ENCODE measurements at regions not wholly inside any gene's neighbourhood (a gene's known extent, or its start where the extent isn't known, plus 50 kb on each side); places are given as distances from the start of the nearest gene placed in this dataset.

- no peak for DNase-seq (ENCODE audit: low spot score)
Measured at GRCh38 chr3:59300733-59301132, 250.9 kb upstream of the CFAP20DC start.

GRCh38 chr3:59299561-59299960, 249.7 kb upstream of the CFAP20DC start:
- DNase-seq (ENCODE audit: low spot score): no peak

DNA sequence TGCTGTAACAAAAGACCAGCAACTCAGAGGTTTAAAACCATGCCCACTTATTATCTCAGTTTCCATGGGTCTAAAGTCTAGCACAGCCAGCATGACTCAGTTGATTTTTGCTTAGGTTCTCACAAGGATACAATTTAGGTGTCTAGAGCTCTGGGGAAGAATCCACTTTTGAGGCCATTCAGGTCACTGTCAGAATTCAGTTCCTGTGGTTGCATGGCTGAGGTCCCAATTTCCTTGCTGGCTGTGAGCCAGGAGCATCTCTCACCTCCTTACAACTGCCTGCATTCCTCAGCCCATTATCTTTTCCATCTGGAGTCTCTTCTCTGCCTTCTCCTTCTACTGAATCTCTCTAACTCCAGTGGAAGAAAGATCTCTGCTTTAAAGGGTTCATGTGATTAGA, 240.5 kb upstream of the CFAP20DC start:
- no peak for DNase-seq (ENCODE audit: low spot score)

DNA sequence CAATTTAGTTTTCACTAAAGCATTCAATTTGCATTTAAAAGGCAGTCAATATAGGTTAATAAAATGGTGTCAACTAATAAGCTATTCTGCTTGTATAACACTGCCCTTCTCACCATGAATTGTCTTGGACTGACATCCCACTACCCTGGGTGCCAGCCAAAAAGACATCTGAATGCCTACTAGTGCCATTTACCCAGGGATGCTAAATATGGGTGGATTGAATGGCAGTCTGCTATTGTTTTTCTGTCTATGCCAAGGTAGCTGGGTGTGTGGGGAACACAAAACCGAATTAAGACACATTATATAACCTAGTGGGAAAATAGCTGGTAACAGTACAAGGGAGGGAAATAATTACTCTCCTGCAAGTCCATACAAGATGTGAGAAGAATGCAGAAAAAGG, 240.0 kb upstream of the CFAP20DC start:
- DNase-seq (ENCODE audit: low spot score): no peak

- no peak for DNase-seq (ENCODE audit: low spot score)
Measured at GRCh38 chr3:59288951-59289350, 239.1 kb upstream of the CFAP20DC start.

GRCh38 chr3:59286791-59287531, 237.1 kb upstream of the CFAP20DC start:
- DNase-seq (ENCODE audit: low spot score): peak; percentile 65

DNA sequence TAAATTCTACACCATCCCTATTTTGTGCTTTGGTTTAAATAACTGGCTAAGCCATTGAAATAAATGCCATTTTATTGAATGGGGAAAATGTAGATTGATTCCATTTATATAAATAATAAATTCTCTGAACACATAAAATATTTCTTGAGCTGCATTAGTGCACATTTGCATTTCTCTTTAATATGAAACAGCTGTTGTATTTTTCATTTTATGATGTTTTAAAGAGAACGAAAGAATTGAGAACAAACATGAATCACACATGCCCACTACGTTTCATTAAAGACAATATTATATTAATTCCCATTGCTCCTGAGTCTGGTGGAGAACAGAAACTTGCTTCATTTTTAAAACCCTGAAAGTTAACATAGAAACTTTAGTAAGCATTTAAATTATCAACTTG, 235.7 kb upstream of the CFAP20DC start:
- DNase-seq (ENCODE audit: low spot score): no peak

GRCh38 chr3:59284926-59285325, 235.1 kb upstream of the CFAP20DC start:
- DNase-seq (ENCODE audit: low spot score): no peak

DNA sequence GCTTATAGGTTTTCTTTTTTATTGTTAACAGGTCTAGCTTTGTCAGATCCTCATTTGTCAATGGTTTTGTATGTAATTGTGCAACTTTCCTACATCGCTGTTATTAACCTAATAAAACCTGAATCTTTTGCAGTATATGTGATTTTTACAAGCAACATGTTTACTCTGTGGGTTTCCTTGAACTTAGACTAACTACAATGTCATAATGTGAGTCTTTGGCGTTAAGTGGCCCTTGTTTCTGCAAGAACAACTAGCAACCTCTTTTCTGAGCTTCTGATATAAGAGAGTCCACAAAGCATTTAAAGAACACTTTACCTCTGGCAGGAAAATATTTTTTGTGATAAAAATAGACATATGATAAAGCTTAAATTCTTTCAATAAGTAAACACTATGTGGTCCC, 230.3 kb upstream of the CFAP20DC start:
- no peak for DNase-seq (ENCODE audit: low spot score)

DNA sequence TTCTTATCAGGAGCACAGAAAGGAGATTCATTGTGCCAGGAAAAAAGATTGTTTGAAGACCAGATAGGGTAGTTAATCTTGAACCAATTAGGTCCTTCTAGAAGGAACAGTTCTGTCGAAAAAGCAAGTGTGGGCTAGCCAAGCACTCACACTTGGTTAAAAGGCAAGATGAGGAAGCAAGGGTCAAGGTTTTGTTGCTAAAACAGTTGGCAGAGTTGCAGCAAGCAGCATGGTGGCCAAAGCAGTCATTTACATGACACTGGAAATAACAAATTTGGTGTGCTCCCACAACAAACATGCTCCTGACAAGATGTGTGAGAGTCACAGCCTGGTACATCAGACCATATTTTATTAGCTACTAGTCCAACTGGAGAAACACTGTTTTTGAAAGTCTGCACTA, 228.0 kb upstream of the CFAP20DC start:
- DNase-seq (ENCODE audit: low spot score): no peak

GRCh38 chr3:59277201-59277600, 227.4 kb upstream of the CFAP20DC start:
- no peak for DNase-seq (ENCODE audit: low spot score)

DNA sequence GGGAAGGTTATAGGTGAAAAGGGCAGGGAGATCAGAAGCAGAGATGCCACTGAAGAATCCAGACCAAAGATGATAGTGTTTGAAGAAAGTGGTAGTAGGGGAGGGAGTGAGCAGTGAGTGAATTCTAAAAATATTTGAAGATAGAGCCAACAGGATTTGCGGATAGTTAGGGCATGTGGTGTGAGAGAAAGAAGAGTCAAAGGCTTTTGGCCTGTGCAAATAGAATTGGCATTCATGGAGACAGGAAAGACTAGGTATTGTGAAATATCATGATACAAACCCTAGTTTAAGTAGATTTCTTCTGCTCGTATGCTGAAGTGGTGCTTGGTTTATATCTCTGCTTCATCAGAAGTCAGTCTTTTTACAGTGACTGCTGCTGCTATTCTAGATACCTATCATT, 224.2 kb upstream of the CFAP20DC start:
- DNase-seq (ENCODE audit: low spot score): no peak

GRCh38 chr3:59271971-59272370, 222.1 kb upstream of the CFAP20DC start:
- no peak for DNase-seq (ENCODE audit: low spot score)

- no peak for DNase-seq (ENCODE audit: low spot score)
Measured at GRCh38 chr3:59270921-59271320, 221.1 kb upstream of the CFAP20DC start.

DNA sequence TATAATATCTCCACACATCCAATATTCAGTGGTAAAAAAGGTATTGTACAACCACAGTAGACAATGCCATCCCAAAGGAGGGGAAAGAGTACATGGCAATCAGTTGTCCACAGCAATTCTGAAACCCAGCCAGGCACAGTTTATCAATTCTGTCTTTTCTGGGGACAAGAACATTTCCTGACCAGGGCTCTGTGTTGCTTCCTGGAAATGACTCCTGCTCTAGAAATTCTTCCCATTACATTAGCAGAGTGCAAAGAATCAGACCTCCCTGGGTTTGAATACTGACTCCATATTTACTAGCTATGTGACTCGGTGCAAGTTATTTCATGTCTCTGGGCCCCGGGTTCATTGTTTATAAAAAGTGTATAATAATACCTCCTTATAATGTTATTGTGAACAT, 220.4 kb upstream of the CFAP20DC start:
- no peak for DNase-seq (ENCODE audit: low spot score)

GRCh38 chr3:59268170-59268569, 218.3 kb upstream of the CFAP20DC start:
- no peak for DNase-seq (ENCODE audit: low spot score)

- DNase-seq (ENCODE audit: low spot score): no peak
Measured at GRCh38 chr3:59267021-59267420, 217.2 kb upstream of the CFAP20DC start.

DNA sequence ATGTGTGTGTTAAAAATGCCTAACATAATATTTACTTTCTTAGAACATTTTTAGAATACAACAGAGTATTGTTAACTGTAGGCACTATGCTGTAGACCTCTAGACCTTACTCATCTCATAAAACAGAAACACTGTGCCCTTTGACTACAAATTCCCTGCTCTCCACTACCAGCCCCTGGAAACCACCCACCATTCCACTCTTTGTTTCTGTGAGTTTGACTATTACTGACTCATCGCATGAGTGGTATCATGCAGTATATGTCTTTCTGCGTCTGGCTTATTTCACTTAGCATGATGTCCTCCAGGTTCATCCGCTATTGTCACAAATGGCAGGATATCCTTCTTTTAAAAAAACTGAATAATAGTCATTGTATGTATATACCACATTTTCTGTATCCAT, 216.7 kb upstream of the CFAP20DC start:
- no peak for DNase-seq (ENCODE audit: low spot score)

GRCh38 chr3:59265566-59265965, 215.7 kb upstream of the CFAP20DC start:
- DNase-seq (ENCODE audit: low spot score): no peak

- DNase-seq (ENCODE audit: low spot score): no peak
Measured at GRCh38 chr3:59264366-59264765, 214.5 kb upstream of the CFAP20DC start.

DNA sequence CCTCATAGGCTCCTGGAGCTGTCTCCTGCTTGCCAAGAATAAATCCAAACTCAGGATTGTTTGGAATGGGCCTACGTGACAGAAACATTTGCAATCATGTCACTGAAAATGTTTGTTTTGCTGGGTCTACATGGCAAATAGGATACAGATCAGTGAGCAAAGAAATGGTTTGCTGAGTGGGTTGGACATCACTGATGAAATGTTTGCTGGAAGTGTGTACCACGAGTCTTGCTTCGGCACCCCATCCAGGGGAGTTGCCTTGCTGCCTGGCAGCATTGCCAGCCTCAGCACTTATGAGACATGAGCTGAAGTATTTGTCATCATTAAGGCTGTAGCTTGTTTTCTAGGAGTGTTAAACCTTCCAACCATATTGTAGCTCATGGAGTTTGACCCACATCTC, 213.3 kb upstream of the CFAP20DC start:
- DNase-seq (ENCODE audit: low spot score): no peak

- no peak for DNase-seq (ENCODE audit: low spot score)
Measured at GRCh38 chr3:59262076-59262498, 212.3 kb upstream of the CFAP20DC start.

- DNase-seq (ENCODE audit: low spot score): no peak
Measured at GRCh38 chr3:59261009-59261408, 211.2 kb upstream of the CFAP20DC start.

DNA sequence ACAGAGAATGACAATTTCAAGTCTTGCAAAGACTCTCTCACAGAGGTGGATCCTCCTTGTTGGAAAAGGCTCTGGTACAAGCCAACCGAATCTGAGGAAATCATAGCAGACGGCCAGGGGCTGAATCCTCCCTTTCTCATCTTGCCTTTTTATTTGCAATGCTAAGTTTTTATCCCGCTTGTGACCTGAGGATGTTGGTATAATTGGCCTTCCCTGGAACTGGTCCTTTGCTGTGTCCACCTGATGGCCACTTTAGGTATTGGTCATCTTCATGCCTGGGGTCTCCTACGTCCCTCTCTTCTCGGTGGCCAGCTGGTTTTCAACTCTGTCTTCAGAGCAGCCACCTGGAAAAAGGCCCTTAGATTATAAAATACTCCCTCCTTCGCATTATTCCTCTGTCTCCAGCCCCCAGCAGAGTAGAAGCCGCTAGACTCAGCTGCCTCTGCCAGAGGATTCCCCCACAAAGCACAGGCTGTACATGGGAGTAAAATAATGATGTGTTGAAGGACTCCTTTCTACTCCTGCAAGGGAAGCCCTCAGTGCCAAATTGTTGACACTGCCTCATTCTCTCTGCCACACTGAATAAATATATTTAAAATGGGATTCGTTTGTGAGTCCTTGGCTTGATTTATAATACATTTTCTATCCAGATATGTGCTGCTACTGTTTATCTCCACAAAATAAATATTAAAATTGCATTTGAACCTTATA, 208.9 kb upstream of the CFAP20DC start:
- no peak for DNase-seq (ENCODE audit: low spot score)
